ENCODE measurements at regions not wholly inside any gene's neighbourhood (a gene's known extent, or its start where the extent isn't known, plus 50 kb on each side); places are given as distances from the start of the nearest gene placed in this dataset.

- no peak for DNase-seq (ENCODE audit: low read depth)
- H3K4me3 ChIP-seq (ENCODE audit: low read depth, low read length): no peak overlapping the region
- TF ChIP-seq CTCF (IDR thresholded peaks at IDR 0.05; ENCODE audit: insufficient read depth, low read depth, low read length, missing control alignments): no peak
Observed at GRCh38 chr12:87827638-87828264, 201.4 kb downstream of the C12orf50 start.

- no peak for TF ChIP-seq CTCF (IDR thresholded peaks at IDR 0.05; ENCODE audit: insufficient read depth, low read depth, low read length, missing control alignments)
- no peak for DNase-seq (ENCODE audit: low read depth)
- H3K4me3 ChIP-seq (ENCODE audit: low read depth, low read length): no peak overlapping the region
Observed at GRCh38 chr12:87822923-87823322, 206.3 kb downstream of the C12orf50 start.

DNA sequence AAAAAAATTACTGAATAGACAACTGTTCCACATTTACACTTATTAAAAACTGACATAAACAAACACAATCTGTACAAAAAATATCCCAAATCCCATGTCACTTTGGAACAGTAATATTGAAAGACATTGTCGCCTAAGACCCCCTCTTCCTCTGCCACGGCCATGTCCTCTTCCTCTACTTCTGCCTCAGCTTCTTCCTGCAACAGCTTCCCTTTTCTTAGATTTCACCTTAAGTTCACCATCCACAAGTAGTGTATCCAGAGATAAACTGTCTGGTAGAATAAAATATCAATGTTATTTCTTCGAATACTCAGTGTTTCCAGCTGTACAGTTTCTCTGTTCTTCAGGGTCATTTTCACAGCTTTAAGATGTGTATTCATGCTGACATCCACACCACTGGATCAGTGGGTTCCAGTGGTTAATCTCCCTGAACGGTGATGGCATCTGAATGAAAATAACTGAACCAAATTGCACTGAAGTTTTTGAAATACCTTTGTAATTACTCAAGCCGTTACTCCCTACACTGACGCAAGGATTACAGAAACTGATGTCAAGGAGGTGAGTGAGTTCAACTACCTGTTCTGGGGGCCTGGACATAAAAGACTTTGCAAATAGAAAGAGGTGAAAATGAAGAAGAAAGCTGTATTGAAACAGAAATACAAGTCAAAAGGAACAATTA, 208.5 kb downstream of the C12orf50 start:
- no peak for DNase-seq (ENCODE audit: low read depth)
- H3K4me3 ChIP-seq (ENCODE audit: low read depth, low read length): no peak overlapping the region
- TF ChIP-seq CTCF (IDR thresholded peaks at IDR 0.05; ENCODE audit: insufficient read depth, low read depth, low read length, missing control alignments): no peak

DNA sequence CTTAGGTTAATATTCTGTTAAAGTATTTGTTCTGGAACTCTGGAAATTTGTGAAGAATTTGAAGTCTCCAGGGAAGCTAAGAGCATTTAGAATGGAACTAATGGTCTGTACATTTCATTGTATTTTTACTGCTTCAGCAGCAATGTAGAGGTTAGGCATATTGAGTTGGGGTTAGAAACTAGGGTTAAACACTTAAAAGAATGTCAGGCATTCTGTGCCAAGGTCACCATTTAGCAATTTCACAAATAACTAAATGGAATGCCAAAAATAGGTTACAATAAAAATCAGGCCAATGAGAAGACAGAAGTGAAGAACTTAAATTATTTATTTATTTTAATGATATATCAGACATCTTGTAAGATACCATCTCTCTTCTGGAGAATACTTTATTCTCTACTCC, 210.8 kb downstream of the C12orf50 start:
- TF ChIP-seq CTCF (IDR thresholded peaks at IDR 0.05; ENCODE audit: insufficient read depth, low read depth, low read length, missing control alignments): no peak
- no peak for DNase-seq (ENCODE audit: low read depth)
- no peak overlapping the region for H3K4me3 ChIP-seq (ENCODE audit: low read depth, low read length)

GRCh38 chr12:87815771-87816585, 213.2 kb downstream of the C12orf50 start:
- no peak for DNase-seq (ENCODE audit: low read depth)
- no peak overlapping the region for H3K4me3 ChIP-seq (ENCODE audit: low read depth, low read length)
- no peak for TF ChIP-seq CTCF (IDR thresholded peaks at IDR 0.05; ENCODE audit: insufficient read depth, low read depth, low read length, missing control alignments)

- DNase-seq (ENCODE audit: low read depth): no peak
- no peak overlapping the region for H3K4me3 ChIP-seq (ENCODE audit: low read depth, low read length)
- no peak for TF ChIP-seq CTCF (IDR thresholded peaks at IDR 0.05; ENCODE audit: insufficient read depth, low read depth, low read length, missing control alignments)
Observed at GRCh38 chr12:87814625-87815024, 214.6 kb downstream of the C12orf50 start.

Data from GM12865 (cell line).